KMS-11 (cell line): ENCODE measurements at regions not wholly inside any gene's neighbourhood (a gene's known extent, or its start where the extent isn't known, plus 50 kb on each side); places are given as distances from the start of the nearest gene placed in this dataset.
"Not testable (repeated sequence)": the region's sequence is repeated elsewhere in the genome, so short reads cannot be mapped to it uniquely, and the experiment has no call there.

Source experiments
- H2AFZ ChIP-seq: fragments of 200-600 bp; sonication (generic); 2 replicates; pipeline ENCODE4 v1.6.1; 2016; ENCODE audit warnings: antibody characterized with exemption, mixed run types, low read depth
- H3K27ac ChIP-seq: fragments of 200-600 bp; sonication (generic); 2 replicates; pipeline ENCODE4 v1.6.1; 2016; ENCODE audit warnings: mild to moderate bottlenecking, mixed run types
- H3K27me3 ChIP-seq: fragments of 200-600 bp; sonication (generic); 2 replicates; pipeline ENCODE4 v1.6.1; 2017; ENCODE audit warnings: mild to moderate bottlenecking, low read depth, mixed run types, moderate library complexity; ENCODE audit not compliant: insufficient read depth
- H3K36me3 ChIP-seq: fragments of 200-600 bp; sonication (generic); 2 replicates; pipeline ENCODE4 v1.6.1; 2017; ENCODE audit warnings: mild to moderate bottlenecking, mixed run types; ENCODE audit not compliant: insufficient read depth
- H3K4me1 ChIP-seq: fragments of 200-600 bp; sonication (generic); 2 replicates; pipeline ENCODE4 v1.6.1; 2016; ENCODE audit warnings: mild to moderate bottlenecking, low read depth, mixed run types; ENCODE audit not compliant: poor library complexity, severe bottlenecking
- H3K4me2 ChIP-seq: fragments of 200-600 bp; sonication (generic); 2 replicates; pipeline ENCODE4 v1.7.0; 2016; ENCODE audit warnings: mild to moderate bottlenecking, mixed run types
- H3K4me3 ChIP-seq: fragments of 200-600 bp; sonication (generic); IDR thresholded peaks from 2 replicates; pipeline ENCODE4 v1.6.1; 2017; ENCODE audit warnings: low read depth, low read length, mixed read lengths; ENCODE audit not compliant: insufficient read depth
- H3K79me2 ChIP-seq: fragments of 200-600 bp; sonication (generic); 2 replicates; pipeline ENCODE4 v1.6.1; 2016; ENCODE audit warnings: low read depth, mixed run types; ENCODE audit not compliant: insufficient read depth
- H3K9ac ChIP-seq: fragments of 200-600 bp; sonication (generic); 2 replicates; pipeline ENCODE4 v1.6.1; 2016; ENCODE audit warnings: mild to moderate bottlenecking, mixed run types
- H4K20me1 ChIP-seq: fragments of 200-600 bp; sonication (generic); 2 replicates; pipeline ENCODE4 v1.6.1; 2016; ENCODE audit warnings: mild to moderate bottlenecking, mixed run types; ENCODE audit not compliant: insufficient read depth
- TF ChIP-seq, protein P1 (sequence below): fragments of 200-600 bp; sonication (generic); conservative IDR thresholded peaks from 2 replicates; pipeline ENCODE4 v1.6.1; 2017; ENCODE audit warnings: low read depth, mild to moderate bottlenecking, antibody characterized with exemption, low read length, moderate library complexity, mixed read lengths

DNA sequence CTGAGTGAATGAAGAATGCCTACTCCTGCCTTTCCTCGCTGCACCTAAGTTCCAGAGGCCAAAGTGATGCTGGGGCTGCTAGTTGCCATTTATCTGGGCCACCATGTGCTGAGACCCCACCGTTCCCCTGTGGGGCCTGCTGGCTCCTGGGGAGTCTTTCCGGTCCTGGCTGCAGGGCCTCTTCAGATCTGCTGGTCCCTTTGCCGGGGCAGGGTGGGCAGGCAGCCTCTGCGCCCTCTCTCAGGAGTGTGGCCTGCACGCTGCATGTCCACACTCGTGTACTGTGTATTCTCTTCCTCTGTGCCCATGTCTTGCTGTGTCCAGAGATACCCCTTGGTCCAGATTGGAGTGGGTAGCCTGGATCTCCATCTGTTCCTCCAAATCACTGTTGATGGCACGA lies 151.8 kb upstream of the MED13 start:
- no peak overlapping the region for H2AFZ ChIP-seq
- no peak overlapping the region for H3K9ac ChIP-seq
- no peaks in the 10 kb centered on the region for H3K79me2 ChIP-seq
- no peak overlapping the region for H3K4me2 ChIP-seq
- no peaks in the 10 kb centered on the region for H3K4me1 ChIP-seq
- no peaks in the 10 kb centered on the region for H4K20me1 ChIP-seq
- no peak overlapping the region for H3K4me3 ChIP-seq
- no peaks in the 10 kb centered on the region for H3K27me3 ChIP-seq
- TF ChIP-seq, protein P1, sequence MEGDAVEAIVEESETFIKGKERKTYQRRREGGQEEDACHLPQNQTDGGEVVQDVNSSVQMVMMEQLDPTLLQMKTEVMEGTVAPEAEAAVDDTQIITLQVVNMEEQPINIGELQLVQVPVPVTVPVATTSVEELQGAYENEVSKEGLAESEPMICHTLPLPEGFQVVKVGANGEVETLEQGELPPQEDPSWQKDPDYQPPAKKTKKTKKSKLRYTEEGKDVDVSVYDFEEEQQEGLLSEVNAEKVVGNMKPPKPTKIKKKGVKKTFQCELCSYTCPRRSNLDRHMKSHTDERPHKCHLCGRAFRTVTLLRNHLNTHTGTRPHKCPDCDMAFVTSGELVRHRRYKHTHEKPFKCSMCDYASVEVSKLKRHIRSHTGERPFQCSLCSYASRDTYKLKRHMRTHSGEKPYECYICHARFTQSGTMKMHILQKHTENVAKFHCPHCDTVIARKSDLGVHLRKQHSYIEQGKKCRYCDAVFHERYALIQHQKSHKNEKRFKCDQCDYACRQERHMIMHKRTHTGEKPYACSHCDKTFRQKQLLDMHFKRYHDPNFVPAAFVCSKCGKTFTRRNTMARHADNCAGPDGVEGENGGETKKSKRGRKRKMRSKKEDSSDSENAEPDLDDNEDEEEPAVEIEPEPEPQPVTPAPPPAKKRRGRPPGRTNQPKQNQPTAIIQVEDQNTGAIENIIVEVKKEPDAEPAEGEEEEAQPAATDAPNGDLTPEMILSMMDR = no peak
- no peak overlapping the region for H3K27ac ChIP-seq
- no peaks in the 10 kb centered on the region for H3K36me3 ChIP-seq

DNA sequence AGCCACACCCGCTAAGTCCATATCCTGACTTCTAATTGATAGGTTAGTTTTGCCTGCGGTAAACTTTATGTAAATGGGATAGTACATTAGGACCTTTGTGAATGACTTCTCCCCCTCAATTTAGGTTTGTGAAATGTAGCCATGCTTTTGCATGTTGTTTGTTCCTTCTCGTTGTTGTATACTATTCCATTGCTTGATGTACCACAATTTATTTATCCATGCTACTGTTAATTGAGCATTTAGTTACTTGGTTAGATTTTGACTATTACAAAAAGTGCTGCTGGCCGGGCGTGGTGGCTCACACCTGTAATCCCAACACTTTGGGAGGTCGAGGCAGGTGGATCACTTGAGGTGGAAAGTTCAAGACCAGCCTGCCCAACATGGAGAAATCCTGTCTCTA lies 150.8 kb upstream of the MED13 start:
- H3K4me1 ChIP-seq, H3K9ac ChIP-seq, H3K36me3 ChIP-seq, H3K4me2 ChIP-seq, H3K27me3 ChIP-seq, H3K79me2 ChIP-seq, H3K27ac ChIP-seq, H3K4me3 ChIP-seq, H4K20me1 ChIP-seq, H2AFZ ChIP-seq: not testable (repeated sequence)

DNA sequence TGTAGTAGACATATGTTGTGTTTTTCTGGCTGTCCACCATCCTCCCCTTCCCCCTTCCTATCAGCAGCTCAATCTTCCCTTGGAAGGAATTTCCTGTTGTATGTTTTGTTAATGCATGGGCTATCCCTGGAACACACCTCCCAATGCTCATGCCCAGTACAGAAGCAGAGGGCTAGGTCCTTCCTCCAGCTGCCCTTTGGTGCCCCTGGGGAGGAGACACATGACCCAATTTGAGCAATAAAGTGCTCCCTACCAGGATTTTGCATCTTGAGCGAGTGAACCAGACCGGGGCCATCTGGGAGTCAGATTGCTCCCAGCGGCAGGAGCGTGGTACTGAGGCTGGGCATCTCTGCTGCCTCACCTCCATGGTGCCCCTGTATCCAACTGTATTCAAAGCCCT lies 141.5 kb upstream of the MED13 start:
- Histone ChIP-seq H3K4me1 (no peaks in the 10 kb centered on the region), H3K4me2 (no peak overlapping the region), H3K4me3 (no peak overlapping the region), H2AFZ (no peak overlapping the region), H3K27ac (no peak overlapping the region), H3K79me2 (no peaks in the 10 kb centered on the region), H3K27me3 (no peaks in the 10 kb centered on the region), H4K20me1 (no peaks in the 10 kb centered on the region), H3K9ac (no peak overlapping the region), H3K36me3 (no peaks in the 10 kb centered on the region)
- TF ChIP-seq, protein P1 = no peak

DNA sequence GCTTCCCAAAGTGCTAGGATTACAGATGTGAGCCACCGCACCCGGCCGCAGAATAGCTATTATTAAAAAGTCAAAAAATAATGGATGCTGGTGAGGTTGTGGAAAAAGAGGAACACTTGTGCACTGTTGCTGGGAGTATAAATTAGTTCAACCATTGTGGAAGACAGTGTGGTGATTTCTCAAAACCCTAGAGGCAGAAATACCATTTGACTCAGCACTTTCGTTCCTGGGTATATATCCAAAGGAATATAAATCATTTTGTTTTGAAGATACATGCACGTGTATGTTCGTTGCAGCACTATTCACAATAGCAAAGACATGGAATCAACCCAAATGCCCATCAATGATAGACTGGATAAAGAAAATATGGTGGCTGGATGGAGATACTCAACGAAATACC lies 132.1 kb upstream of the MED13 start:
- H3K9ac ChIP-seq, H2AFZ ChIP-seq, H3K36me3 ChIP-seq, H3K4me2 ChIP-seq, H3K27ac ChIP-seq, H3K79me2 ChIP-seq, H3K27me3 ChIP-seq, H4K20me1 ChIP-seq, H3K4me3 ChIP-seq, H3K4me1 ChIP-seq: not testable (repeated sequence)

DNA sequence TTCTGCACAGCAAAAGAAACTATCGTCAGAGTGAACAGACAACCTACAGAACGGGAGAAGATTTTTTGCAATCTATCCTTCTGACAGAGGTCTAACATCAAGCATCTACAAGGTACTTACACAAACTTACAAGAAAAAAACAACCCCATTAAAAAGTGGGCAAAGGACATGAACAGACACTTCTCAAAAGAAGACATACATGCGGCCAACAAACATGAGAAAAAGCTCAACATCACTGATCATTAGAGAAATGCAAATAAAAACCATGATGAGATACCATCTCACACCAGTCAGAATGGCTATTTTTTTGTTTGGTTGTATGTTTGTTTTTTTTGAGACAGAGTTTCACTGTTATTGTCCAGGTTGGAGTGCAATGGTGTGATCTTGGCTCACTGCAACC lies 131.5 kb upstream of the MED13 start:
- H3K4me1 ChIP-seq, H3K27me3 ChIP-seq, H3K36me3 ChIP-seq, H3K79me2 ChIP-seq, H3K9ac ChIP-seq, H4K20me1 ChIP-seq, H3K4me2 ChIP-seq, H3K27ac ChIP-seq, H3K4me3 ChIP-seq, H2AFZ ChIP-seq: not testable (repeated sequence)

DNA sequence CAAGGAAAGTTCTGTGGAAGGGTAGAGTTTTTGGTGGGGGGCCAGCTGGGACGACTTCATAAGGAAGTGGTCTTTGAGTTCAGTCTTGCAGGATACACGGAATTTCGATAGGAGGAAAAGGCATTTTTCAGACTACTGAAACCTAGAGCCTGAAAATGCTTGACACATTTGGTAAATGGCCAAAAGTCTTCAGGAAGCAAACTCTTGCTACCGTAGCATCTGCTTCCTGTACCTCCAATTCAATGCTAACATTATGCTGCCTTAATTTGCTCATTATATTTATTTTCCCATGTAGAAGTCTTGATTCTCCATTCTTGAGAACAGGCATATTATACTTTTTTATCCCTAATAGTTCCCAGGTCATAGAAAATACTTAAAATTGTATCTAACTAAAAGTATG lies 129.3 kb upstream of the MED13 start:
- Histone ChIP-seq H3K4me3 (no peak overlapping the region), H3K79me2 (no peaks in the 10 kb centered on the region), H3K4me2 (no peak overlapping the region), H3K27ac (no peak overlapping the region), H3K4me1 (no peaks in the 10 kb centered on the region), H3K9ac (no peak overlapping the region), H4K20me1 (no peaks in the 10 kb centered on the region), H2AFZ (no peak overlapping the region), H3K27me3 (no peaks in the 10 kb centered on the region), H3K36me3 (no peaks in the 10 kb centered on the region)
- TF ChIP-seq, protein P1 = no peak
